Neuronal stem cell (in vitro differentiated cells): ENCODE measurements at regions not wholly inside any gene's neighbourhood (a gene's known extent, or its start where the extent isn't known, plus 50 kb on each side); places are given as distances from the start of the nearest gene placed in this dataset.
"Not testable (repeated sequence)": the region's sequence is repeated elsewhere in the genome, so short reads cannot be mapped to it uniquely, and the experiment has no call there.

Experiments used
- DNase-seq: peaks from one replicate; pipeline ENCODE4 v3.0.0-alpha.2; 2013; ENCODE audit warnings: low spot score
- H2AFZ ChIP-seq: one replicate; pipeline ENCODE4 v1.6.1; 2013; ENCODE audit warnings: mild to moderate bottlenecking, low read length, inconsistent platforms
- H2AK5ac ChIP-seq: 2 replicates; pipeline ENCODE4 v1.6.1; 2013; ENCODE audit warnings: low read depth, mild to moderate bottlenecking, inconsistent platforms, low read length, moderate library complexity, mixed read lengths
- H2BK120ac ChIP-seq: 2 replicates; pipeline ENCODE4 v1.6.1; 2013; ENCODE audit warnings: low read depth, mild to moderate bottlenecking, inconsistent platforms, low read length, moderate library complexity, mixed read lengths
- H2BK12ac ChIP-seq: one replicate; pipeline ENCODE4 v1.6.1; 2013; ENCODE audit warnings: low read length, inconsistent platforms
- H2BK15ac ChIP-seq: 2 replicates; pipeline ENCODE4 v1.6.1; 2013; ENCODE audit warnings: mild to moderate bottlenecking, low read length, inconsistent platforms, mixed read lengths
- H2BK5ac ChIP-seq: one replicate; pipeline ENCODE4 v1.6.1; 2013; ENCODE audit warnings: inconsistent platforms, mild to moderate bottlenecking, low read length, moderate library complexity
- H3K14ac ChIP-seq: one replicate; pipeline ENCODE4 v1.6.1; 2013; ENCODE audit warnings: low read length, inconsistent platforms
- H3K18ac ChIP-seq: 2 replicates; pipeline ENCODE4 v1.6.1; 2013; ENCODE audit warnings: low read length, inconsistent platforms
- H3K23ac ChIP-seq: 2 replicates; pipeline ENCODE4 v1.6.1; 2013; ENCODE audit warnings: low read depth, mild to moderate bottlenecking, mixed read lengths, low read length, inconsistent platforms; ENCODE audit not compliant: poor library complexity
- H3K27ac ChIP-seq: replicated peaks from 3 replicates; pipeline ENCODE4 v1.5.1; 2013; ENCODE audit warnings: low read length, inconsistent platforms
- H3K27me3 ChIP-seq, 3 experiments: 2 replicates each; pipeline ENCODE4 v1.6.1; 2013; ENCODE audit warnings: low read length in 3 of 3, mild to moderate bottlenecking in 2 of 3, inconsistent platforms in 1 of 3, low read depth in 1 of 3, mixed read lengths in 1 of 3, moderate library complexity in 1 of 3; ENCODE audit not compliant: control insufficient read depth in 3 of 3, insufficient read depth in 3 of 3
- H3K36me3 ChIP-seq, 2 donors: replicated peaks in 1 of 2; 2 replicates each; pipeline ENCODE4 v1.6.1; 2013; ENCODE audit warnings: low read length in 2 of 2; ENCODE audit not compliant: control insufficient read depth in 2 of 2, insufficient read depth in 2 of 2
- H3K4ac ChIP-seq: 2 replicates; pipeline ENCODE4 v1.6.1; 2013; ENCODE audit warnings: inconsistent platforms, mild to moderate bottlenecking, low read length, moderate library complexity
- H3K4me1 ChIP-seq, 2 donors: 1 replicate in 1 of 2; 2 replicates in 1 of 2; pipeline ENCODE4 v1.6.1; 2013; ENCODE audit warnings: low read length in 2 of 2, low read depth in 1 of 2; ENCODE audit not compliant: control insufficient read depth in 2 of 2, insufficient read depth in 1 of 2
- H3K4me2 ChIP-seq: one replicate; pipeline ENCODE4 v1.6.1; 2013; ENCODE audit warnings: mild to moderate bottlenecking, low read length, inconsistent platforms; ENCODE audit not compliant: insufficient read depth, poor library complexity, severe bottlenecking
- H3K4me3 ChIP-seq, 2 donors: 2 replicates each; pipeline ENCODE4 v1.5.1; 2013; ENCODE audit warnings: low read length in 2 of 2, mild to moderate bottlenecking in 2 of 2, inconsistent platforms in 1 of 2, moderate library complexity in 1 of 2
- H3K79me1 ChIP-seq: one replicate; pipeline ENCODE4 v1.6.1; 2013; ENCODE audit warnings: low read depth, mild to moderate bottlenecking, inconsistent platforms, low read length, moderate library complexity
- H3K9ac ChIP-seq: one replicate; pipeline ENCODE4 v1.6.1; 2013; ENCODE audit warnings: mild to moderate bottlenecking, low read depth, low read length, inconsistent platforms; ENCODE audit not compliant: poor library complexity
- H3K9me3 ChIP-seq, 2 donors: replicated peaks in 1 of 2; 2 replicates each; pipeline versions ENCODE3 to v1.6.1; 2013; ENCODE audit warnings: low read length in 2 of 2, mild to moderate bottlenecking in 2 of 2, inconsistent platforms in 1 of 2, low read depth in 1 of 2, mixed read lengths in 1 of 2, moderate library complexity in 1 of 2; ENCODE audit not compliant: control insufficient read depth in 2 of 2, insufficient read depth in 1 of 2
- H4K8ac ChIP-seq: one replicate; pipeline ENCODE4 v1.6.1; 2013; ENCODE audit warnings: low read depth, mild to moderate bottlenecking, inconsistent platforms, low read length, moderate library complexity
- H4K91ac ChIP-seq: one replicate; pipeline ENCODE4 v1.6.1; 2013; ENCODE audit warnings: low read length, low read depth, mild to moderate bottlenecking, inconsistent platforms; ENCODE audit not compliant: poor library complexity
- WGBS, 2 donors: extraction: QIAGEN DNeasy Blood & Tissue Kit; methylation state at CpG; one replicate each; pipeline ENCODE4 v1.1.7; 2013; ENCODE audit warnings: missing lambda C conversion rate in 2 of 2, mixed read lengths in 1 of 2; ENCODE audit not compliant: insufficient read length in 2 of 2, insufficient replicate concordance in 1 of 2; ENCODE audit errors: extremely low coverage in 2 of 2; 5-methylcytosine and 5-hydroxymethylcytosine counted together

- H2BK120ac ChIP-seq, H3K18ac ChIP-seq, H3K4me2 ChIP-seq, H2AK5ac ChIP-seq, H3K4ac ChIP-seq, DNase-seq, H2BK5ac ChIP-seq, H3K4me1 ChIP-seq, H3K4me3 ChIP-seq, H3K14ac ChIP-seq, H3K23ac ChIP-seq, H3K27ac ChIP-seq, H3K9ac ChIP-seq, H3K79me1 ChIP-seq, H2BK12ac ChIP-seq, H3K27me3 ChIP-seq, H3K36me3 ChIP-seq, H2AFZ ChIP-seq, H4K8ac ChIP-seq, H2BK15ac ChIP-seq, H4K91ac ChIP-seq: not testable (repeated sequence)
- peaks cover 0 to 21% of the 10 kb centered on the region in 2 donors for H3K9me3 ChIP-seq
- no CpG with 5 or more reads among the region's 42 CpGs for WGBS, 2 donors
These were observed 1710.6 kb downstream of the TP53TG3F start for GRCh38 chr16:35170061-35170460.

- no peak overlapping the region for H2AFZ ChIP-seq
- H4K91ac ChIP-seq, result no peak overlapping the region
- no peak overlapping the region for H2AK5ac ChIP-seq
- H3K9ac ChIP-seq, result no peak overlapping the region
- no peaks in the 10 kb centered on the region for H3K79me1 ChIP-seq
- no peaks in the 10 kb centered on the region for H3K27me3 ChIP-seq
- no peak overlapping the region for H2BK15ac ChIP-seq
- WGBS, 2 donors, result no CpG with 5 or more reads among the region's 3 CpGs
- H3K27ac ChIP-seq, result no peak overlapping the region
- no peaks in the 10 kb centered on the region for H3K4me1 ChIP-seq
- H3K18ac ChIP-seq, result no peak overlapping the region
- no peaks in the 10 kb centered on the region for H3K36me3 ChIP-seq
- no peak overlapping the region for H3K14ac ChIP-seq
- no peak overlapping the region for H2BK5ac ChIP-seq
- no peak overlapping the region for H3K4me3 ChIP-seq
- no peak overlapping the region for H3K4me2 ChIP-seq
- no peak overlapping the region for H2BK120ac ChIP-seq
- H2BK12ac ChIP-seq, result no peak overlapping the region
- no peak overlapping the region for H3K23ac ChIP-seq
- no peak for DNase-seq
- peaks cover 0 to 21% of the 10 kb centered on the region in 2 donors for H3K9me3 ChIP-seq
- H3K4ac ChIP-seq, result no peak overlapping the region
- H4K8ac ChIP-seq, result no peak overlapping the region
These were observed 1711.2 kb downstream of the TP53TG3F start for GRCh38 chr16:35170610-35171009.

- Histone ChIP-seq H3K36me3 (no peaks in the 10 kb centered on the region), H4K8ac (no peak overlapping the region)
- no CpG with 5 or more reads among the region's 6 CpGs for WGBS, 2 donors
These were observed 1711.7 kb downstream of the TP53TG3F start for GRCh38 chr16:35171106-35171505.

GRCh38 chr16:35173295-35173694 is 1713.9 kb downstream of the TP53TG3F start:
- Histone ChIP-seq H2AK5ac (no peak overlapping the region), H3K27ac (no peak overlapping the region), H3K36me3 (no peaks in the 10 kb centered on the region), H3K9ac (peak overlapping the region; percentile 30), H2AFZ (no peak overlapping the region), H4K8ac (no peak overlapping the region), H3K27me3 (no peaks in the 10 kb centered on the region), H3K9me3 (peaks cover 0 to 37% of the 10 kb centered on the region in 2 donors), H3K79me1 (no peaks in the 10 kb centered on the region), H3K4me2 (no peak overlapping the region), H3K4ac (no peak overlapping the region), H2BK12ac (no peak overlapping the region), H3K23ac (no peak overlapping the region), H3K4me1 (no peaks in the 10 kb centered on the region), H2BK120ac (no peak overlapping the region), H4K91ac (no peak overlapping the region), H2BK15ac (no peak overlapping the region), H3K4me3 (no peak overlapping the region), H3K18ac (no peak overlapping the region), H3K14ac (no peak overlapping the region), H2BK5ac (no peak overlapping the region)
- DNase-seq, result no peak
- WGBS, 2 donors, result no CpG with 5 or more reads among the region's 29 CpGs

More at GRCh38 chr16:35171106-35171505, 1711.7 kb downstream of the TP53TG3F start:
- Histone ChIP-seq H3K27me3 (no peaks in the 10 kb centered on the region), H2AFZ (no peak overlapping the region), H2BK120ac (no peak overlapping the region), H3K9ac (no peak overlapping the region), H3K4me2 (no peak overlapping the region), H3K14ac (no peak overlapping the region), H2BK12ac (no peak overlapping the region), H3K4ac (no peak overlapping the region), H2BK5ac (no peak overlapping the region), H3K4me1 (no peaks in the 10 kb centered on the region), H2BK15ac (no peak overlapping the region), H2AK5ac (no peak overlapping the region), H3K4me3 (no peak overlapping the region), H3K18ac (no peak overlapping the region), H4K91ac (no peak overlapping the region), H3K23ac (no peak overlapping the region), H3K9me3 (peaks cover 0 to 21% of the 10 kb centered on the region in 2 donors), H3K27ac (no peak overlapping the region), H3K79me1 (no peaks in the 10 kb centered on the region)
- DNase-seq, result no peak
